Coronary artery (tissue), 2 donors: ENCODE measurements at regions not wholly inside any gene's neighbourhood (a gene's known extent, or its start where the extent isn't known, plus 50 kb on each side); places are given as distances from the start of the nearest gene placed in this dataset.

Experiments used
- DNase-seq: peaks from one replicate; pipeline ENCODE4 v3.0.0-alpha.2; 2017; ENCODE audit warnings: low spot score
- H3K27ac ChIP-seq, 2 donors: fragments of 200-600 bp; sonication (generic); one replicate each; pipeline ENCODE4 v1.5.1; 2016 to 2019
- H3K4me3 ChIP-seq: fragments of 200-600 bp; sonication (generic); 2 replicates; pipeline ENCODE4 v1.5.1; 2016; ENCODE audit warnings: mild to moderate bottlenecking, moderate library complexity
- CTCF ChIP-seq: fragments of 200-600 bp; sonication (generic); IDR thresholded peaks from one replicate; pipeline ENCODE4 v1.5.1; 2019; ENCODE audit warnings: antibody characterized with exemption

GRCh38 chr12:111310076-111310870, 58.6 kb downstream of the PHETA1 start:
- DNase-seq: no peak
- Histone ChIP-seq H3K27ac (no peak overlapping the region), H3K4me3 (no peak overlapping the region)
- no peak for TF ChIP-seq CTCF

- no peak for DNase-seq
- H3K4me3 ChIP-seq: no peak overlapping the region
- TF ChIP-seq CTCF: no peak
Observed at GRCh38 chr12:111309584-111309983, 59.3 kb downstream of the PHETA1 start.

GRCh38 chr12:111308473-111308872, 60.4 kb downstream of the PHETA1 start:
- no peak for DNase-seq
- no peak for TF ChIP-seq CTCF
- H3K27ac ChIP-seq: no peak overlapping the region

More at GRCh38 chr12:111309584-111309983, 59.3 kb downstream of the PHETA1 start:
- no peak overlapping the region for H3K27ac ChIP-seq

GRCh38 chr12:111304642-111305071, 64.2 kb downstream of the PHETA1 start:
- no peak overlapping the region for H3K4me3 ChIP-seq
- TF ChIP-seq CTCF: no peak

More at GRCh38 chr12:111308473-111308872, 60.4 kb downstream of the PHETA1 start:
- no peak overlapping the region for H3K4me3 ChIP-seq

GRCh38 chr12:111303531-111303930, 65.4 kb downstream of the PHETA1 start:
- no peak for DNase-seq
- no peak overlapping the region for H3K4me3 ChIP-seq
- H3K27ac ChIP-seq: no peak overlapping the region
- no peak for TF ChIP-seq CTCF

More at GRCh38 chr12:111304642-111305071, 64.2 kb downstream of the PHETA1 start:
- no peak overlapping the region for H3K27ac ChIP-seq
- DNase-seq: no peak

GRCh38 chr12:111298582-111299436, 70.1 kb downstream of the PHETA1 start:
- TF ChIP-seq CTCF: peak; percentile 54
- Histone ChIP-seq H3K27ac (no peak overlapping the region), H3K4me3 (no peak overlapping the region)
- no peak for DNase-seq
